Spleen (tissue), 7 donors: ENCODE measurements at regions not wholly inside any gene's neighbourhood (a gene's known extent, or its start where the extent isn't known, plus 50 kb on each side); places are given as distances from the start of the nearest gene placed in this dataset.

Source experiments
- POLR2A ChIP-seq, 3 donors: fragments of 450-650 bp; IDR thresholded peaks; one replicate each; pipeline ENCODE4 v1.5.1; 2017; ENCODE audit warnings: antibody characterized with exemption in 3 of 3, mild to moderate bottlenecking in 1 of 3
- POLR2AphosphoS5 ChIP-seq, 3 donors: sonication (generic); formaldehyde crosslinking; IDR thresholded peaks; one replicate each; pipeline ENCODE4 v1.5.1; 2017; ENCODE audit warnings: antibody characterized with exemption in 3 of 3
- TF ChIP-seq, protein P1 (sequence below), 11 experiments: fragments of 200-600 bp in 7 of 11; fragments of 450-650 bp in 4 of 11; sonication (generic) in 4 of 11; IDR thresholded peaks in 8 of 11; conservative IDR thresholded peaks in 3 of 11; 1 replicate in 7 of 11; 2 replicates in 4 of 11; pipeline versions ENCODE4 v1.4.0 to v1.8.0; 2016 to 2021; ENCODE audit warnings: antibody characterized with exemption in 11 of 11, inconsistent platforms in 4 of 11, mild to moderate bottlenecking in 1 of 11
- donor health status: DM: no; HTN: no; CAD: no; lungs with moderate emphysema.
- donor health status: DM: no; HTN: no; CAD: no.
- donor health status: DM: no; HTN: no; CAD: no.

DNA sequence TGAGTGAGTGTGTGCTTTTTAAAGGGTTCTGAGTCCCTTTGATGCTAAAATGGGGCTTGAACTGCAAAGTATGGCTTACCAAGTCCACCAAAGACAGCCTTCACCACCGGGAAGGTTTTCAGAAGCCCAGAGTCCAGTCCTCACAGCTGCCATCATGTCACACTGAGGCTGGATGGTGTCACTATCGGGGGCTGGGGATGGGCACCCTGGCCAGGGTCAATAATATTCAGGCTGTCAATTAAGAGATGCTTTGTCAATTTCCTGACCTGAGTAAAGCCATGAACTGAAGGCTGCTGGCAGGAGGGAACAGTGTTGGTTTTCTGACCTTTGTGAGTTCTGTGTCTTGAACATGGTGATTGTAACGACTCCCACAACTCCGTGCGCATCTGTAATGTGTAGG is 373.0 kb upstream of the B3GAT1 start:
- TF ChIP-seq, protein P1, sequence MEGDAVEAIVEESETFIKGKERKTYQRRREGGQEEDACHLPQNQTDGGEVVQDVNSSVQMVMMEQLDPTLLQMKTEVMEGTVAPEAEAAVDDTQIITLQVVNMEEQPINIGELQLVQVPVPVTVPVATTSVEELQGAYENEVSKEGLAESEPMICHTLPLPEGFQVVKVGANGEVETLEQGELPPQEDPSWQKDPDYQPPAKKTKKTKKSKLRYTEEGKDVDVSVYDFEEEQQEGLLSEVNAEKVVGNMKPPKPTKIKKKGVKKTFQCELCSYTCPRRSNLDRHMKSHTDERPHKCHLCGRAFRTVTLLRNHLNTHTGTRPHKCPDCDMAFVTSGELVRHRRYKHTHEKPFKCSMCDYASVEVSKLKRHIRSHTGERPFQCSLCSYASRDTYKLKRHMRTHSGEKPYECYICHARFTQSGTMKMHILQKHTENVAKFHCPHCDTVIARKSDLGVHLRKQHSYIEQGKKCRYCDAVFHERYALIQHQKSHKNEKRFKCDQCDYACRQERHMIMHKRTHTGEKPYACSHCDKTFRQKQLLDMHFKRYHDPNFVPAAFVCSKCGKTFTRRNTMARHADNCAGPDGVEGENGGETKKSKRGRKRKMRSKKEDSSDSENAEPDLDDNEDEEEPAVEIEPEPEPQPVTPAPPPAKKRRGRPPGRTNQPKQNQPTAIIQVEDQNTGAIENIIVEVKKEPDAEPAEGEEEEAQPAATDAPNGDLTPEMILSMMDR (IDR thresholded peaks at IDR 0.05 in 8 of 11, conservative IDR thresholded peaks at IDR 0.05 in 3 of 11): no peak
- TF ChIP-seq POLR2AphosphoS5 (IDR thresholded peaks at IDR 0.05): no peak
- no peak for TF ChIP-seq POLR2A (IDR thresholded peaks at IDR 0.05)
